OCI-LY1 (cell line): ENCODE measurements at regions not wholly inside any gene's neighbourhood (a gene's known extent, or its start where the extent isn't known, plus 50 kb on each side); places are given as distances from the start of the nearest gene placed in this dataset.

ENCODE experiments used
- CTCF ChIP-seq: fragments of 200-600 bp; sonication (generic), shearing (Covaris generic); IDR thresholded peaks from 2 replicates; pipeline ENCODE4 v1.5.1; 2017; ENCODE audit warnings: mild to moderate bottlenecking, antibody characterized with exemption, low read length, moderate library complexity, mixed read lengths
- EZH2 ChIP-seq: fragments of 200-600 bp; sonication (generic), shearing (Covaris generic); IDR thresholded peaks from 2 replicates; pipeline ENCODE4 v1.8.0; 2017; ENCODE audit warnings: borderline replicate concordance, mixed run types, mild to moderate bottlenecking, antibody characterized with exemption, low read length, moderate library complexity, mixed read lengths

DNA sequence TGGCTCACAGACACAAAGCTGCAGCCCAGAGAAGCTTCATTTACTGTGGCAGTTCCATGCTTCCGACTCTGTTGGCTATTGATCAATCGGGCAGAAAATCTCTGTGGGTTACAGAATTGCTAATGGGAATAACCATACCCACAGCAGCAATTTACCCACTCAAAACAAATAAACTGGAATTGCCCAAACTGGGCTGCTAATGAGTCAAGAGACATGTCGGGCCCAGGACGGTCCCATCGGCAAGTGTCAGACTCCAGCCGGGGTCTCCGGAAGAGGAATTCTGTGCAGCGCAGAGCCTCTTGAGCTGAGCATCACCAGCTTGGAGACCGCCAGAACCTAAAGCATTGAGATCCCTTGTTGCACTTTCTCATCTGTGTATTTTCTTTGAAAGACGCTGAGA lies 67.8 kb downstream of the TMEM18 start:
- TF ChIP-seq CTCF (no peak), EZH2 (no peak)
